ENCODE measurements at regions not wholly inside any gene's neighbourhood (a gene's known extent, or its start where the extent isn't known, plus 50 kb on each side); places are given as distances from the start of the nearest gene placed in this dataset.
A peak's percentile ranks its signal among the peaks of the same experiment; 100 is the strongest.

- TF ChIP-seq ZNF337 (CRISPR knock-in tag; IDR thresholded peaks at IDR 0.05; ENCODE audit: borderline replicate concordance, low read depth) (no peak), ZNF44 (CRISPR knock-in tag; IDR thresholded peaks at IDR 0.05) (no peak), EP300 (IDR thresholded peaks at IDR 0.05; ENCODE audit: low read depth in 2 of 2, low read length in 2 of 2) (peak; percentile 58 to 95; a peak in 3 of 4 replicates), EP300 (CRISPR knock-in tag; IDR thresholded peaks at IDR 0.05; ENCODE audit: borderline replicate concordance) (peak; percentile 88), POLR2AphosphoS5 (IDR thresholded peaks at IDR 0.05; ENCODE audit: low read depth, low read length) (no peak), LCORL (IDR thresholded peaks at IDR 0.05) (peak; percentile 65; the same call in 1 of the 2 replicates), LCORL (CRISPR knock-in tag; IDR thresholded peaks at IDR 0.05) (no peak), JUN (CRISPR knock-in tag; IDR thresholded peaks at IDR 0.05) (peak; percentile 99), SNAPC2 (CRISPR knock-in tag; IDR thresholded peaks at IDR 0.05) (no peak), ZNF20 (CRISPR knock-in tag; IDR thresholded peaks at IDR 0.05) (no peak), NCOA1 (CRISPR knock-in tag; IDR thresholded peaks at IDR 0.05) (no peak), ZHX2 (IDR thresholded peaks at IDR 0.05; ENCODE audit: low read depth) (no peak), ZHX2 (CRISPR knock-in tag; IDR thresholded peaks at IDR 0.05; ENCODE audit: borderline replicate concordance) (no peak), TCF7 (IDR thresholded peaks at IDR 0.05; ENCODE audit: low read depth) (peak; percentile 93), REPIN1 (CRISPR knock-in tag; IDR thresholded peaks at IDR 0.05; ENCODE audit: borderline replicate concordance, low read depth) (no peak), ESRRA (CRISPR knock-in tag; IDR thresholded peaks at IDR 0.05; ENCODE audit: low read depth) (no peak), ZNF709 (CRISPR knock-in tag; IDR thresholded peaks at IDR 0.05) (no peak), HNF1B (CRISPR knock-in tag; IDR thresholded peaks at IDR 0.05) (no peak), ZMAT3 (CRISPR knock-in tag; conservative IDR thresholded peaks at IDR 0.05) (no peak), TBP (CRISPR knock-in tag; IDR thresholded peaks at IDR 0.05) (no peak), ARNT2 (CRISPR knock-in tag; IDR thresholded peaks at IDR 0.05; ENCODE audit: low read depth) (peak; percentile 66; the same call in 1 of the 2 replicates), RNF219 (CRISPR knock-in tag; IDR thresholded peaks at IDR 0.05) (no peak)
Measured at GRCh38 chr14:22333422-22334274, 255.4 kb downstream of the DAD1 start (continued).

All from HepG2 (cell line).